ENCODE measurements at regions not wholly inside any gene's neighbourhood (a gene's known extent, or its start where the extent isn't known, plus 50 kb on each side); places are given as distances from the start of the nearest gene placed in this dataset.

DNA sequence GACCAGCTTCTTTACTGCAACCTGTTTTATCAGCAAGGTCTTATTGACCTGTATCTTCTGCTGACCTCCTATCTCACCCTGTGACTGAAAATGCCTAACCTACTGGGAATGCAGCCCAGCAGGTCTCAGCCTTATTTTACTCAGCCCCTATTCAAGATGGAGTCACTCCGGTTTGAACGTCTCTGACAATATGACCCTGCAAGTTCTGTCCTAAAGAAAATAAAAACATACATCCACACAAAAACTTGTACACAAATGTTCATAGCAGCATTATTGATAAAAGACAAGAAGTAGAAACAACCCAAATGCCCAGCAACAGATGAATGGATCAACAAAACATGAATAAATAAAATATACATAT, 59.5 kb upstream of the FAM9C start:
- TF ChIP-seq TAF1 (conservative IDR thresholded peaks at IDR 0.05) (no peak), CTCF (IDR thresholded peaks at IDR 0.05; ENCODE audit: low read depth, low read length, missing input control) (no peak), REST (IDR thresholded peaks at IDR 0.05) (no peak), GABPA (IDR thresholded peaks at IDR 0.05 in 1 of 2, conservative IDR thresholded peaks at IDR 0.05 in 1 of 2) (no peak), YY1 (IDR thresholded peaks at IDR 0.05) (no peak), RXRA (IDR thresholded peaks at IDR 0.05) (no peak), RAD21 (IDR thresholded peaks at IDR 0.05) (no peak), MAX (IDR thresholded peaks at IDR 0.05) (no peak), ATF3 (IDR thresholded peaks at IDR 0.05) (no peak)

Data from liver (tissue), 3 donors.